Mesothelial cell of epicardium (in vitro differentiated cells): ENCODE measurements at regions not wholly inside any gene's neighbourhood (a gene's known extent, or its start where the extent isn't known, plus 50 kb on each side); places are given as distances from the start of the nearest gene placed in this dataset.

ENCODE experiments used
- DNase-seq, 2 experiments: peaks; one replicate each; pipeline ENCODE4 v3.0.0; 2021; ENCODE audit warnings: low spot score in 2 of 2; ENCODE audit not compliant: unreplicated experiment in 2 of 2
- H3K27ac Mint-ChIP-seq: 2 replicates; pipeline ENCODE4 v1.8.0; 2021; ENCODE audit warnings: mixed read lengths
- H3K27me3 Mint-ChIP-seq: 2 replicates; pipeline ENCODE4 v1.8.0; 2021; ENCODE audit warnings: low read depth, mixed read lengths
- H3K36me3 Mint-ChIP-seq: 2 replicates; pipeline ENCODE4 v1.8.0; 2021; ENCODE audit warnings: mixed read lengths
- H3K4me1 Mint-ChIP-seq: 2 replicates; pipeline ENCODE4 v1.8.0; 2021; ENCODE audit warnings: mixed read lengths
- H3K4me3 Mint-ChIP-seq: 2 replicates; pipeline ENCODE4 v1.8.0; 2021; ENCODE audit warnings: mild to moderate bottlenecking, moderate library complexity, mixed read lengths
- H3K9me3 Mint-ChIP-seq: 2 replicates; pipeline ENCODE4 v1.8.0; 2021; ENCODE audit warnings: mixed read lengths
- TF ChIP-seq, protein P1 (sequence below): fragments of 200-600 bp; sonication (generic); IDR thresholded peaks from one replicate; pipeline ENCODE4 v1.5.0; 2021; ENCODE audit warnings: antibody characterized with exemption; ENCODE audit not compliant: unreplicated experiment

DNA sequence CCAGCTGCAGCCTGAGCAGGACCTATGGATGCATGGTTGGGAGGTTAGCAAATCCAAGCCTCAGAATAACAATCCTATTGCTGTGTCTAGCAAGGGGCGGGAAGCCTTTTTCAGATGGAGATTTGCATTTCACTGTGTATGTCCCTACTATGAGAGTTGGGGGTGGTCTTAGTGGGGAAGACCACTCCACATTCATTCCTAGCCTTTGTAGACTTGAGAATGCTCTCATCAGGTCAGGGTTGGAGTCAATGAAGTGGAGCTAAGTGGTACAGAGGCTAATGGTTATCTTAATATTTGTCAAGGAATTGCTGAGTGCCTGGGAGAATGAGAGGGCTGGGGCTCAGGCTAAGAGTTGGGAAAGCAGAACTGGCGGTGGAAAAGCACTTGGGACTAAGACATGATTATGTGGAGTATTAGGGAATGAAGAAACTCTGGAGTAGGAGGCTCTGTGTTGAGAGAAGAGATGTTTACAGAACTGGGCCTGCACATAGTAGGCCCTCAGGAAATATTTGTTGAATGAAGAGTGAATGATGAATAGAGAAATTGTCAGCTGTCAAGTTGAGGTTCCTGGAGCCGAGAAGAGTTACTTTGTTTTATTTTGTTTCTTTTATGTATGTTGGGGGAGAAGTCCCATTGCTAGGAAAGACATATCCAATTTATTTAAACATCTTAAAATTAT lies 175.5 kb upstream of the SPRY4 start:
- no peaks in the 10 kb centered on the region for H3K36me3 Mint-ChIP-seq
- H3K27ac Mint-ChIP-seq = no peak overlapping the region
- no peaks in the 10 kb centered on the region for H3K9me3 Mint-ChIP-seq
- no peak for DNase-seq
- no peak overlapping the region for H3K4me3 Mint-ChIP-seq
- peaks cover 2% of the 10 kb centered on the region for H3K4me1 Mint-ChIP-seq
- TF ChIP-seq, protein P1, sequence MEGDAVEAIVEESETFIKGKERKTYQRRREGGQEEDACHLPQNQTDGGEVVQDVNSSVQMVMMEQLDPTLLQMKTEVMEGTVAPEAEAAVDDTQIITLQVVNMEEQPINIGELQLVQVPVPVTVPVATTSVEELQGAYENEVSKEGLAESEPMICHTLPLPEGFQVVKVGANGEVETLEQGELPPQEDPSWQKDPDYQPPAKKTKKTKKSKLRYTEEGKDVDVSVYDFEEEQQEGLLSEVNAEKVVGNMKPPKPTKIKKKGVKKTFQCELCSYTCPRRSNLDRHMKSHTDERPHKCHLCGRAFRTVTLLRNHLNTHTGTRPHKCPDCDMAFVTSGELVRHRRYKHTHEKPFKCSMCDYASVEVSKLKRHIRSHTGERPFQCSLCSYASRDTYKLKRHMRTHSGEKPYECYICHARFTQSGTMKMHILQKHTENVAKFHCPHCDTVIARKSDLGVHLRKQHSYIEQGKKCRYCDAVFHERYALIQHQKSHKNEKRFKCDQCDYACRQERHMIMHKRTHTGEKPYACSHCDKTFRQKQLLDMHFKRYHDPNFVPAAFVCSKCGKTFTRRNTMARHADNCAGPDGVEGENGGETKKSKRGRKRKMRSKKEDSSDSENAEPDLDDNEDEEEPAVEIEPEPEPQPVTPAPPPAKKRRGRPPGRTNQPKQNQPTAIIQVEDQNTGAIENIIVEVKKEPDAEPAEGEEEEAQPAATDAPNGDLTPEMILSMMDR = no peak
- no peaks in the 10 kb centered on the region for H3K27me3 Mint-ChIP-seq

DNA sequence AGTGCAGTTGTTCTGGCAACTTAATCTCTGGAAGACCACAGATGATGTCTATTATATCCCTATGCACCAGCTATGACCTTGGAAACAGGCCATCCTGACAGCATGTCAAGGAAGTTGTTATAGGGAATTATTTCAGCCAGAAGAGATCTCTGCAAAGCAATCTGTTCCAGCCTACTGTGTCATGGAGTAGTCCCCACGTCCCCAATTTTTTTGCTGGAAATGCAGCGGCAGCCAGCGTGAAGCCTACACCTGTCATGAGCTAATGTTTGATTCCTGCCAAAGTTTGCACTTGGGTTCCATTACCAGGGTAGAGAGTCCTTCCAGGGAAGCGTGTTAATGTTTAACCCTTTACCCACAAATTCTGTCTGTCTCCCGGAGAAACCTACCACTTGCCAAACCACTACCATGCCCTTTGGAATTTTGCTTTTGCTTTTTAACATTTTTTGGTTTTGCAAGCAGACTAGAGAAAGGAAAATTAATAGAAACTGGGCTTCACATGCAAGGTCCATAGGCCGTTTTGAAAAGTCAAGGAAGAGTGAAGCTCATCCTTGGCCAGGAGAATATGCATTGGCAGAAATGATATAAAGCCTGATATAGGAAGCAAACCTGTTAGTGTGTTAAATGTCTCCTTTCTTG lies 174.9 kb upstream of the SPRY4 start:
- no peaks in the 10 kb centered on the region for H3K9me3 Mint-ChIP-seq
- H3K27me3 Mint-ChIP-seq = no peaks in the 10 kb centered on the region
- TF ChIP-seq, protein P1 = no peak
- no peak overlapping the region for H3K4me3 Mint-ChIP-seq
- DNase-seq = no peak
- peaks cover 3% of the 10 kb centered on the region for H3K4me1 Mint-ChIP-seq
- no peaks in the 10 kb centered on the region for H3K36me3 Mint-ChIP-seq
- no peak overlapping the region for H3K27ac Mint-ChIP-seq

DNA sequence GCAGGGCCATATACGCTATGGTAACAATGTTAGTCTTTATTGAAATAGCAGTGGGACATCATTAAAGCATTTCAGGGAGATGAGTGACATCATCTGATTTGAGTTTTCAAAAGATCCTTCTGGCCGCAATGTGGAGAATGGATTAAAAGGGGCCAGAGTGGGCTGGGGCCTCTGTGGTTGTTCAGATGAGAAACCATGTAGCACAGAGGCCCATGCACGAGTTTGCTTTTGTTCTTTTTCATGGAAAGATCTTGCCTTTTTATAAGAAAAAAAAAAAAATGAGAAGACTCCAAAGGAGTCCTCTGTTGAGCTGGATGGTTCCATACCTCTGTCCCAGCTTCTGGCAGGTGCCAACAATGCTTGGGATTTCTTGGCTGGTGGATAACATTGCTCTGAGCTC lies 173.5 kb upstream of the SPRY4 start:
- peaks cover 3% of the 10 kb centered on the region for H3K4me1 Mint-ChIP-seq
- H3K36me3 Mint-ChIP-seq = no peaks in the 10 kb centered on the region
- H3K9me3 Mint-ChIP-seq = no peaks in the 10 kb centered on the region
- no peak for DNase-seq
- H3K27me3 Mint-ChIP-seq = no peaks in the 10 kb centered on the region
- no peak overlapping the region for H3K4me3 Mint-ChIP-seq
- TF ChIP-seq, protein P1 = no peak
- no peak overlapping the region for H3K27ac Mint-ChIP-seq

DNA sequence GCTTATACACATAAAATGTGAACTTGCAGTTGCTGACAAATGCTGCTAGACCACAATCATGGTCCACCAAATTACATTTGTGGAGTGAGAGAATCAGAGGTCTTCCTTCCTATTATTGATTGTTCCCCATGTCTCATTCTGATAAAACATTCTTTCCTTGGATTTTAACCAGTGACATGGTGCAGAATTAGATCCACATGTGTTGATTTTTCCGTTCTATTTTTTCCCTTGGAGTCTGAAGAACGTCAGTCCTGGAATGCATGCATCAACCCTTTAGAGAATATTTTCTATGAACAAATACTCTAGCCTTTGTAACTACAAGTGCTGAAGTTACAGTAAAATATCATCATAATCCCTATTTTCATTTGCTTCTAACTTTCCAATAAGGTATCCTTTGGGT lies 170.7 kb upstream of the SPRY4 start:
- Mint-ChIP-seq H3K4me3 (no peak overlapping the region), H3K36me3 (no peaks in the 10 kb centered on the region), H3K4me1 (peaks cover 17% of the 10 kb centered on the region), H3K9me3 (no peaks in the 10 kb centered on the region), H3K27ac (no peak overlapping the region), H3K27me3 (no peaks in the 10 kb centered on the region)
- TF ChIP-seq, protein P1 = no peak
- no peak for DNase-seq

DNA sequence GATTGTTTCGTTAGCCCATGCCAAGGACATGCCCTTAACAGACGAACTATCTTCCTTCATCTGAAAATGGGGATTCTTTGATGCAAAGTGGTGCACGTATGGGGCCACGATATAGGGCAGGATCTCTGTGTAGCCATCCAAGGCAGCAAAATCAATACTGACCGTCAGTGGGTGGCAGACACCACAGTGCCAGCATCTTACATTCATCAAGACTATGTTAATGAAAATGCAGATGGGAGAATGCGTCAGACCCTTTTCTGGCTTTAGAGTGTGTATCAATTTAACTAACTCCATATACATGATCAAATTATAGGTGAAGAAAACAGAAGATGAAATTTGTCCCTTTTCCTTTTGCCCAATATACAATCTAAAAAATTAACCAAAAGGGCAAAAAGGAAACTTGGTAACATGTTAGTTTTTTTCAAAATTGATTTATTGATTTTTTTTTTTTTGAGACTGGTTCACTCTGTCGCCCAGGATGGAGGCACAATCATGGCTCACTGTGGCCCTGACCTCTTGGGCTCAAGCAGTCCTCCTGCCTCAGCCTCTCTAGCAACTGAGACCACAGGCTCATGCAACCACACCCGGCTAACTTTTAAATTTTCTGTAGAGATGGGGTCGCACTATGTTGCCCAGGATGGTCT lies 169.2 kb upstream of the SPRY4 start:
- TF ChIP-seq, protein P1 = no peak
- Mint-ChIP-seq H3K36me3 (no peaks in the 10 kb centered on the region), H3K9me3 (no peaks in the 10 kb centered on the region), H3K4me3 (no peak overlapping the region), H3K4me1 (peaks cover 18% of the 10 kb centered on the region), H3K27me3 (no peaks in the 10 kb centered on the region), H3K27ac (no peak overlapping the region)
- no peak for DNase-seq
